GM10266 (cell line): ENCODE measurements at regions not wholly inside any gene's neighbourhood (a gene's known extent, or its start where the extent isn't known, plus 50 kb on each side); places are given as distances from the start of the nearest gene placed in this dataset.
"Not testable (repeated sequence)": the region's sequence is repeated elsewhere in the genome, so short reads cannot be mapped to it uniquely, and the experiment has no call there.

ENCODE experiments used
- DNase-seq: peaks from one replicate; pipeline ENCODE4 v3.0.0; 2012; ENCODE audit errors: extremely low spot score
- TF ChIP-seq, protein P1 (sequence below): IDR thresholded peaks from 2 replicates; pipeline ENCODE4 v1.5.1; 2012; ENCODE audit warnings: mild to moderate bottlenecking, low read depth; ENCODE audit not compliant: control insufficient read depth, insufficient read depth; ENCODE audit errors: missing control alignments

DNA sequence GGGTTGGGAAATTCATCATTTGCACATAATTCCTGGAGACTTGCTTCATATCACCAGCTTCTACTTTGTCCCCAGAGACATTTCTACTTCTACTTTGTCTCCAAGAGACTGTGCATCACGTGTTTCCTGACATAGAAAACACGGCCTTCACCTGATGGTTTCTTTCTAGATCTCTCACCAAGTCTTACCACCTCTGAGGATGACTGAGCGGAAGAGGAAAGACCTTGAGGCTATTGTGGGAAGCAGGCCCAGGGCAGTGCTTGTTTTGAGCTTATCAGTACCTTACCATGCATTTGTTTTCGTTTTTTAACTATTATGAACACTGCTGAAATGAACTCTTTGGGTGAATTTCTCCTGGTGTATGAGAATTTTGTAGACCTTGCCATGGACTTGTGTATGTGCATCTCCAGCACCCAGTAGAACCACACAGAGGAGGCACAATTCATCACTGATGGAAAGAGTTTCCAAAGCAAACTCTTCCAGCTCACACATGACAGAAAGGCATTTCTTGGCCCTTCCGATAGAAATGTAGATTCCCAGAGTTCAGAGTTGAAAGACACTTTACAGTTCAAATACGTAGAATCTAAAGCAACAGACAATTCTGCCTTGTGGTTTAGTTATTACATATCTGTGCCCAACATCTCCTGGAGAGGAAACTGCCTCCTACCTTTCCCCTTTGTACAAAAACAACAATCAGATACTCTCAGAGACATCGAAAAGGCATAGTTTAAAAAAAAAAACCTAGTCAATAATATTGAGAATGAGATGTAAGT is 434.7 kb downstream of the FUT8 start:
- peak; percentile 39 for DNase-seq

DNA sequence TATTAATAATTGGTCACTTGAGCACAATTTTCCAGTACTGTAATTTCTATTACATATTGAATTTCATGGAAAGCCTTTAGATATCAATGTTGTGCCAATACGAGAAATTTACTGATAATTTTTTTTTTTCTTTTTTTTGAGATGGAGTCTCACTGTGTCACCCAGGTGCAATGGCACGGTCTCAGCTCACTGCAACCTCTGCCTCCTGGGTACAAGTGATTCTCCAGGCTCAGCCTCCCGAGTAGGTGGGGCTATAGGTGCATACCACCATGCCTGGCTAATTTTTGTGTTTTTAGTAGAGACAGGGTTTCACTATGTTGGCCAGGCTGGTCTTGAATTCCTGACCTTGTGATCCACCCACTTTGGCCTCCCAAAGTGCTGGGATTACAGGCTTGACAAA is 435.4 kb downstream of the FUT8 start:
- not testable (repeated sequence) for DNase-seq

More for the DNA sequence above, 434.7 kb downstream of the FUT8 start:
- TF ChIP-seq, protein P1, sequence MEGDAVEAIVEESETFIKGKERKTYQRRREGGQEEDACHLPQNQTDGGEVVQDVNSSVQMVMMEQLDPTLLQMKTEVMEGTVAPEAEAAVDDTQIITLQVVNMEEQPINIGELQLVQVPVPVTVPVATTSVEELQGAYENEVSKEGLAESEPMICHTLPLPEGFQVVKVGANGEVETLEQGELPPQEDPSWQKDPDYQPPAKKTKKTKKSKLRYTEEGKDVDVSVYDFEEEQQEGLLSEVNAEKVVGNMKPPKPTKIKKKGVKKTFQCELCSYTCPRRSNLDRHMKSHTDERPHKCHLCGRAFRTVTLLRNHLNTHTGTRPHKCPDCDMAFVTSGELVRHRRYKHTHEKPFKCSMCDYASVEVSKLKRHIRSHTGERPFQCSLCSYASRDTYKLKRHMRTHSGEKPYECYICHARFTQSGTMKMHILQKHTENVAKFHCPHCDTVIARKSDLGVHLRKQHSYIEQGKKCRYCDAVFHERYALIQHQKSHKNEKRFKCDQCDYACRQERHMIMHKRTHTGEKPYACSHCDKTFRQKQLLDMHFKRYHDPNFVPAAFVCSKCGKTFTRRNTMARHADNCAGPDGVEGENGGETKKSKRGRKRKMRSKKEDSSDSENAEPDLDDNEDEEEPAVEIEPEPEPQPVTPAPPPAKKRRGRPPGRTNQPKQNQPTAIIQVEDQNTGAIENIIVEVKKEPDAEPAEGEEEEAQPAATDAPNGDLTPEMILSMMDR, result no peak

DNA sequence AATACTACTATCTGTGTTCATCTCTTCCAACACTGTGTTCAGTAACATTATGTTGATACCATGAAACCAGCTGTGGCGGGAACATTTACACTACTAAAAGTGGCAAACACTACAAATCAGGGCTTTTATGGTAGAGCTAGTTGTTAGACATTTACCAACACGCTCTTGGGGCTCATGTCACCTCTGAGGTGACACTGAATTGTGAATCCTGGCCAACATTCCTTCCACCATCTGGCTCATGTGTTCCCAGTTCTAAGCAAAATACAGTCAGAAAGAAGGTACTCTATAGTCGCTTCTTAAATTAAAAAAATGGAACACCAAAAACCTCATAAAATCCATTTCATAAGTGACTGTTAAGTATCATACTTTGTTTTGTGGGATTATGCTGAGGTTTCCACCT is 436.6 kb downstream of the FUT8 start:
- TF ChIP-seq, protein P1, result no peak
- no peak for DNase-seq

DNA sequence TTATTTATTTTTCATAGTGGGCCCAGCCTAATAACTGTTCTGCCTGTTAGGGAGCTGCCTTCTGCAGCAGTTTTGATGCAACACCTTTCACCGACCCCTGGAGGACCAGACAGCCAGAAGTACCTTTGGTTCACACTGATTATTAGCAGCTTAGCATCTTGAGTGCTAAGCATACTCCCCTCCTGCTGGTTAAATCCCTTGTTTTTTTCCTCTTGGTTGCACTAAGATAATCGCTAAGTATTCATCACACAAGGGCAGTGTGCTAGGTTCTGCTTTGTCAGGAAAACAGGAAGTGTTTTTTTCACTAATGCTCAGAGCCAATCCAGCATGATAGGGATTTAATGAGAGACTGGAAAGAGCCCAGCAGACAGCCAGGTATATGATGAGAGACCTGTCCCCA is 437.0 kb downstream of the FUT8 start:
- TF ChIP-seq, protein P1, result no peak
- no peak for DNase-seq

DNA sequence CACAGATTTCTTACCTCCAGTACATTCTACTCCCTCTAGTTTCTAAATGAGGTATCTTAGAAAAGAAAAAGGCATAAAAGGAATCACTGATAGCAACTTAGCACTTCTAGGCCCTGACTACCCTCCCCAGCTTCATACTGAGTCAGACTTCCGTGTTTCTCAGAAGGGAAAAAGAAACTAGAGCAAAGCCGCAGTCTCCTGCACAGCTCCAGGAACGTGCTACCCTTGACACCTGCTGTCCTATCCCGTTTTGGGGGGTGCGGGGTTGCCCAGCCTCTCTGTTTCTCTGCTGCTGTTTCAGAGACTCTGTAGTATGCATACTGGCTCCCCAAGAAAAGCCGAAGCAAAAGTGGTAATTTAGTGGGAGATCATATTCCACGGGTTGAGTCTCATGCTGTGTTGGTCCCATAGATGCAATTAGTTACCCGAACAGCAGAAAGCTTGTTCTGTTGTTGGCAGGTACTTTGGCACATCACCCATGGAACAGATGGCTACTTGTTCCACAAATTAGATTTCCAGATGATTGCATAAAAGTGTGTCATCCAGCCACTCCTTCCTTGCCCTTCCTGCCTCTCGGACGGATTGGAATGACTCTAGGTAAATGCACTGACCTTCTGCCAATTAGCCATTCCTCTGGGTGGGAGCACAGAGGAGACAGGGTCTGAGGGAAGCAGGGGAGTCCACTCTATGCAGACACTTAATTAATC is 438.1 kb downstream of the FUT8 start:
- TF ChIP-seq, protein P1, result no peak
- no peak for DNase-seq

DNA sequence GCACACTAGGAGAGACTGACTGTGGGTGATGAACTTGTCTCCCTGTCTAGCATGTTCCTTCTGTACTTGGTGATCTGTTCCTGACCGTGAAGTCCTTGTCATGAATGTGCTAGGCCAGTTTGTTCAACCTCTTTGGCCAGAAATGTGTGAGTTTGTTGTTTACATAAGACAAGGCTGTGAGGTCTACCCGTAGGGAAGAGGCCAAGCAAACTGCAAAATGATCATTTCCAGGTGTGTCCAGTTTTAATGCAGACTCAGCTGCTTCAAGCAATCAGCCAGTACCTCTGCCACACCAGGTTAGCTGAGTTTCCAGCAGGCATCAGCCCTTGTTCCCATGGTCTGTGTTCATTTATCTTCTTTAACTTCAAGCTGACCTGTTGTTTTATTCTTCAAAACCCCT is 440.2 kb downstream of the FUT8 start:
- no peak for DNase-seq
- TF ChIP-seq, protein P1, result no peak

DNA sequence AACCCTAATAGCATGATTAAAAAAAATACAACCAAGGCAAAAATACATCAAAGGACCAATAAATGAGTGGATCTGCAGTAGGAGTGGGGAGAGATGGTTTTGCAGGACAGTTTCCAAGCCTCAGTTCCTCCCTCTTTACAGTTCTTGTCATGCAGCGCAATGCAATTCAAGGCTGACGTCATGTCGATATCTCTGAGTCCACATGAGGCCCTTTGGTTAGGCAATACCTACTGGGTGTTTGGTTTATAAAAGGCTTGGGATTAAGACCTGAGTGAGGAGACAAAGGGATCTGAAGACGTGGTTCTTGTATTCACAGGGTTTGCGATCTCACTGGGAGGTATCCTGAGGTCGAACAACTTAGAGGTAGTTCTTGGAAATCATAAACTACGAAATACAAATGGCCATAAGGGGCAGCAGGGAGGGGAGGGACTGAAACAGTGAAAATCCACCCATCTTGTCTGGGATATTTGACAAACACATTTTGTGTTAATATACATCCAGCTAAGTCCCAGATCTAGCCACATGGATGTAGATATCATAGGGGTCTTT is 441.0 kb downstream of the FUT8 start:
- TF ChIP-seq, protein P1, result no peak
- DNase-seq, result no peak
